ENCODE measurements at regions not wholly inside any gene's neighbourhood (a gene's known extent, or its start where the extent isn't known, plus 50 kb on each side); places are given as distances from the start of the nearest gene placed in this dataset.

DNA sequence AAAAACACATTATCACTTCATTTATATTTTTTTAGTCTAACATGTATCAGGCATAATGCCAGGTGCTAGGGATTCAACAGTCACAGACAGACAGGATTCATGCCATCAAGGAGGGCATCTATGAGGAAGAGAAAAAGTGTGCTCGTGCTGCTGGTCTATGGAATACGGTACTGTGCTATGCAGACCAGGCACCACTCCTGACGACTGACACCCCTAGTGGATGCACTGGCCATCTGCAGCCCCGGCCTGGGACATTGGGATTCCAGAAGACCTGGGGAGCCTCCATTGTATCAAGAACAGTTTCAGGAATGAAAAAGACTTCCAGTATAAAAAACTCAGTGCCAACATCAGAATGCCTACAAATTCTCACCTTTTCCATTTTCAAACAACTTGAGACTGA is 94.0 kb downstream of the KLF12 start:
- H3K9me3 ChIP-seq (ENCODE audit: control insufficient read depth, low read depth, low read length), result no peaks in the 10 kb centered on the region
- H3K27ac ChIP-seq (ENCODE audit: low read length), result no peak overlapping the region
- H3K4me1 ChIP-seq (ENCODE audit: control insufficient read depth, low read depth, low read length), result peaks cover 25% of the 10 kb centered on the region
- H3K36me3 ChIP-seq (ENCODE audit: control insufficient read depth, low read depth, low read length), result no peaks in the 10 kb centered on the region
- no peak overlapping the region for H3K9ac ChIP-seq (ENCODE audit: low read length)
- H3K4me3 ChIP-seq (ENCODE audit: low read length), result no peak overlapping the region
- H3K27me3 ChIP-seq (ENCODE audit: control insufficient read depth, insufficient read depth, low read length), result no peaks in the 10 kb centered on the region

DNA sequence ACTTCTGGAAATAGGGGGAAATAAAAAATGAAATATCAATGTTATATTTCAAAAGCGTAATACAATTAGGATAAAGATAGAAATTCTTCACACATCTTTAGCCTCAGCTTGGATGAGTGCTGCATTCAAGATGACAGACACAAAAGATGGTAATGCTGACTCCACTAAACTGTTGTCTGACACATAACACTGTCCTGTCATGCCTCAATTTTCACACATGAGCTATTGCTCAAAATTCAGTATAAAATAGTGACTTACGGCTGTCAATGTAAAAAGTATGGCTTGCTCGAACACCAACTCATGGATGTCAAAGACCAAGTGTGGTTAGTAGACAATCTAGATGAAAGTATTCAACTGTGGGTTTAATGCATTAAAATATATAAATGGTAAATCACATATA is 94.5 kb downstream of the KLF12 start:
- Histone ChIP-seq H3K4me1 (ENCODE audit: control insufficient read depth, low read depth, low read length) (peaks cover 27% of the 10 kb centered on the region), H3K27me3 (ENCODE audit: control insufficient read depth, insufficient read depth, low read length) (no peaks in the 10 kb centered on the region), H3K27ac (ENCODE audit: low read length) (no peak overlapping the region), H3K4me3 (ENCODE audit: low read length) (no peak overlapping the region), H3K9me3 (ENCODE audit: control insufficient read depth, low read depth, low read length) (no peaks in the 10 kb centered on the region), H3K36me3 (ENCODE audit: control insufficient read depth, low read depth, low read length) (no peaks in the 10 kb centered on the region), H3K9ac (ENCODE audit: low read length) (no peak overlapping the region)

DNA sequence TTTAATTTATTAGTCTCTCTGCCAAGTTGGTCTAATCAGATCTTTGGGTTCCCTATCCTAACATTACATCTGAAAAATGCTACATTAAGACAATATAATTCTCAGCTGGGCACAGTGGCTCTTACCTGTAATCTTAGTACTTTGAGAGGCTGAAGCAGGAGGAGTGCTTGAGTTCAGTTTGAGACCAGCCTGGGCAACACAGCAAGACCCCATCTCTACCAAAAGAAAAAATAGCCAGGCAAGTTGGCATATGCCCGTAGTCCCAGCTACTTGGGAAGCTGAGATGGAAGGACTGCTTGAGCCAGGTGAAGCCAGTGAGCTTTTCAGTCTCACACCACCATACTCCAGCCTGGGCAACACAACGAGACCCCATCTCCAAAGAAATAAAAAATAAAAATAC is 95.0 kb downstream of the KLF12 start:
- peaks cover 27% of the 10 kb centered on the region for H3K4me1 ChIP-seq (ENCODE audit: control insufficient read depth, low read depth, low read length)

GRCh38 chr13:74037762-74038161 is 96.4 kb downstream of the KLF12 start:
- H3K27me3 ChIP-seq (ENCODE audit: control insufficient read depth, insufficient read depth, low read length), result no peaks in the 10 kb centered on the region
- H3K27ac ChIP-seq (ENCODE audit: low read length), result no peak overlapping the region
- H3K4me3 ChIP-seq (ENCODE audit: low read length), result no peak overlapping the region
- no peaks in the 10 kb centered on the region for H3K9me3 ChIP-seq (ENCODE audit: control insufficient read depth, low read depth, low read length)
- H3K36me3 ChIP-seq (ENCODE audit: control insufficient read depth, low read depth, low read length), result no peaks in the 10 kb centered on the region
- H3K9ac ChIP-seq (ENCODE audit: low read length), result no peak overlapping the region
- H3K4me1 ChIP-seq (ENCODE audit: control insufficient read depth, low read depth, low read length), result peaks cover 27% of the 10 kb centered on the region

More for the DNA sequence above, 95.0 kb downstream of the KLF12 start:
- Histone ChIP-seq H3K4me3 (ENCODE audit: low read length) (no peak overlapping the region), H3K27ac (ENCODE audit: low read length) (no peak overlapping the region), H3K9me3 (ENCODE audit: control insufficient read depth, low read depth, low read length) (no peaks in the 10 kb centered on the region), H3K36me3 (ENCODE audit: control insufficient read depth, low read depth, low read length) (no peaks in the 10 kb centered on the region), H3K9ac (ENCODE audit: low read length) (no peak overlapping the region), H3K27me3 (ENCODE audit: control insufficient read depth, insufficient read depth, low read length) (no peaks in the 10 kb centered on the region)

GRCh38 chr13:74036373-74036772 is 97.8 kb downstream of the KLF12 start:
- Histone ChIP-seq H3K9me3 (ENCODE audit: control insufficient read depth, low read depth, low read length) (no peaks in the 10 kb centered on the region), H3K4me3 (ENCODE audit: low read length) (peak overlapping the region; percentile 26), H3K9ac (ENCODE audit: low read length) (peak overlapping the region; percentile 7), H3K4me1 (ENCODE audit: control insufficient read depth, low read depth, low read length) (peaks cover 27% of the 10 kb centered on the region), H3K27ac (ENCODE audit: low read length) (peak overlapping the region; percentile 21), H3K27me3 (ENCODE audit: control insufficient read depth, insufficient read depth, low read length) (no peaks in the 10 kb centered on the region), H3K36me3 (ENCODE audit: control insufficient read depth, low read depth, low read length) (no peaks in the 10 kb centered on the region)

DNA sequence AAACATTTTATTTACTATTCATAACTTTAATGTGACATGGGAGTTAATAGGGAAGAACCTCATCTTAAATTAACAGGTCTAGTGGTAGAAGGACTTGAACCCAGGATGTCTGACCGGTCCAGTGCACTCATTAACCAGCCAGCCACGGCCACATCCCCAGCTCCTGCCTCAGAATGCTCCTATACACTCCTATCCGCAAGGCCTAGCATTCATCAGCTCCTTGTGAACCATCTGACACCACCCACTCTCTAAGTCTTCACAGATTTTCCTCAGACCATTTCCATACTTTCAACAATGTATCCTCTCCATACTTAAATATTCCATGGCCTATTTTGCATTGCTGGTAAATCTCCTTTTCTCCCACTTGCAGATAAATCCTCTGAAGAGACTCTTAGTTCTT is 98.3 kb downstream of the KLF12 start:
- Histone ChIP-seq H3K4me3 (ENCODE audit: low read length) (peak overlapping the region; percentile 26), H3K4me1 (ENCODE audit: control insufficient read depth, low read depth, low read length) (peaks cover 27% of the 10 kb centered on the region), H3K9ac (ENCODE audit: low read length) (peak overlapping the region; percentile 7), H3K27ac (ENCODE audit: low read length) (peak overlapping the region; percentile 21), H3K27me3 (ENCODE audit: control insufficient read depth, insufficient read depth, low read length) (no peaks in the 10 kb centered on the region), H3K9me3 (ENCODE audit: control insufficient read depth, low read depth, low read length) (no peaks in the 10 kb centered on the region), H3K36me3 (ENCODE audit: control insufficient read depth, low read depth, low read length) (no peaks in the 10 kb centered on the region)

GRCh38 chr13:74032325-74032724 is 101.9 kb downstream of the KLF12 start:
- Histone ChIP-seq H3K27ac (ENCODE audit: low read length) (no peak overlapping the region), H3K27me3 (ENCODE audit: control insufficient read depth, insufficient read depth, low read length) (no peaks in the 10 kb centered on the region), H3K9me3 (ENCODE audit: control insufficient read depth, low read depth, low read length) (no peaks in the 10 kb centered on the region), H3K4me3 (ENCODE audit: low read length) (no peak overlapping the region), H3K36me3 (ENCODE audit: control insufficient read depth, low read depth, low read length) (no peaks in the 10 kb centered on the region), H3K9ac (ENCODE audit: low read length) (no peak overlapping the region), H3K4me1 (ENCODE audit: control insufficient read depth, low read depth, low read length) (peaks cover 25% of the 10 kb centered on the region)

DNA sequence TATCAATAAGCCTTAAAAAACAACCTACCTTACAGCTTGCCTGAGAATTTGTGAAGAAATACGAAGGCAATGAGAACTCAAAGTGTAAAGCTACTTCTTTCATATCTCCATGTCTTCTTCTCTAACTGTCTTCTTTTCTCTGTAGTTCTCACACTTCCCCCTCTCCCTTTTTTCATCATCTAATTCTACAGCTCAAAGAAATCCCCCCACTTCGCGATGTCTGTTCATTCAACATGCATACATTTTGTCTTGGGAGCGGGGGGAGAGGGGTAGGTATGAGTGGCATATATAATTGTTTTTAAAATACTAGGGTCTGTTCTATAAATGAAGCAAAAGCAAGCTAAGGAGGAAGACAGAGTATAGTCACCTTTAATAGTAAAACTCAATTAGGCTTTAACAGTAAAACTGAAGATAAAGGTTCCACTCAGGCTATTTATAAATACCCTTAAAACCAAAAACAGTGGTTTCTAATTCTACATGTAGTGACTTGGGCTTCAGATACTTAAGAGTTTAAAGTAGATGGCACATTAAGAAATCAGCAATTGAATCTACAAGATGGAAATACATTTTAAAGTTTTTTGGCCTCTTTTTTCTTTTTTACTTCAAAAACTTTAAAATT is 106.9 kb downstream of the KLF12 start:
- peak overlapping the region; percentile 65 for H3K27ac ChIP-seq (ENCODE audit: low read length)
- H3K4me1 ChIP-seq (ENCODE audit: control insufficient read depth, low read depth, low read length), result peaks cover 38% of the 10 kb centered on the region
- no peaks in the 10 kb centered on the region for H3K9me3 ChIP-seq (ENCODE audit: control insufficient read depth, low read depth, low read length)
- H3K4me3 ChIP-seq (ENCODE audit: low read length), result peak overlapping the region; percentile 55
- H3K9ac ChIP-seq (ENCODE audit: low read length), result peak overlapping the region; percentile 64
- no peaks in the 10 kb centered on the region for H3K27me3 ChIP-seq (ENCODE audit: control insufficient read depth, insufficient read depth, low read length)
- H3K36me3 ChIP-seq (ENCODE audit: control insufficient read depth, low read depth, low read length), result no peaks in the 10 kb centered on the region

GRCh38 chr13:74026753-74027152 is 107.5 kb downstream of the KLF12 start:
- peak overlapping the region; percentile 55 for H3K4me3 ChIP-seq (ENCODE audit: low read length)
- peak overlapping the region; percentile 64 for H3K9ac ChIP-seq (ENCODE audit: low read length)
- no peaks in the 10 kb centered on the region for H3K27me3 ChIP-seq (ENCODE audit: control insufficient read depth, insufficient read depth, low read length)
- peaks cover 38% of the 10 kb centered on the region for H3K4me1 ChIP-seq (ENCODE audit: control insufficient read depth, low read depth, low read length)
- no peaks in the 10 kb centered on the region for H3K9me3 ChIP-seq (ENCODE audit: control insufficient read depth, low read depth, low read length)
- H3K27ac ChIP-seq (ENCODE audit: low read length), result peak overlapping the region; percentile 65
- H3K36me3 ChIP-seq (ENCODE audit: control insufficient read depth, low read depth, low read length), result no peaks in the 10 kb centered on the region

- peak overlapping the region; percentile 19 for H3K9ac ChIP-seq (ENCODE audit: low read length)
- no peaks in the 10 kb centered on the region for H3K9me3 ChIP-seq (ENCODE audit: control insufficient read depth, low read depth, low read length)
- H3K4me3 ChIP-seq (ENCODE audit: low read length), result peak overlapping the region; percentile 2
- no peaks in the 10 kb centered on the region for H3K36me3 ChIP-seq (ENCODE audit: control insufficient read depth, low read depth, low read length)
- no peaks in the 10 kb centered on the region for H3K27me3 ChIP-seq (ENCODE audit: control insufficient read depth, insufficient read depth, low read length)
- H3K27ac ChIP-seq (ENCODE audit: low read length), result no peak overlapping the region
- H3K4me1 ChIP-seq (ENCODE audit: control insufficient read depth, low read depth, low read length), result peaks cover 38% of the 10 kb centered on the region
Observed at GRCh38 chr13:74025369-74025768, 108.8 kb downstream of the KLF12 start.

DNA sequence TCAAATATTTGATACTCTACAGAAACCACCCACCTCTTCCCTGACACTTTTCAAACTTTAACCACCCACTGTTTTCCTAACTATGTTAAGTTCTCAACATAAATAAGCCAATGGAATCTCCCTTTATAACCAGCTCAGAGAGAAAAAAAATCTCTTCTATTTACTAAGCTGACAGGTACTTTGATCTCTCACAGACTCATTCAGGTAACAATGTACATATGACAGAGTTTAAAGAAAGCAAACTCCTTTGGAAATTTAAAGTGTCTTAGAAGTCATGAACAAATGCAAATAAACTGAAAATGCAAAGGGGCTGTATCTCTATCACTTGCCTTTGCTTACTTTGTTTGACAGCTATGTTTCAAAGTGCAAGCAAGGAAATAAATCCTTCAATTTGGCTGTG is 109.3 kb downstream of the KLF12 start:
- H3K36me3 ChIP-seq (ENCODE audit: control insufficient read depth, low read depth, low read length), result no peaks in the 10 kb centered on the region
- peak overlapping the region; percentile 1 for H3K4me3 ChIP-seq (ENCODE audit: low read length)
- H3K4me1 ChIP-seq (ENCODE audit: control insufficient read depth, low read depth, low read length), result peaks cover 38% of the 10 kb centered on the region
- H3K27me3 ChIP-seq (ENCODE audit: control insufficient read depth, insufficient read depth, low read length), result no peaks in the 10 kb centered on the region
- H3K27ac ChIP-seq (ENCODE audit: low read length), result no peak overlapping the region
- no peak overlapping the region for H3K9ac ChIP-seq (ENCODE audit: low read length)
- no peaks in the 10 kb centered on the region for H3K9me3 ChIP-seq (ENCODE audit: control insufficient read depth, low read depth, low read length)

- peaks cover 38% of the 10 kb centered on the region for H3K4me1 ChIP-seq (ENCODE audit: control insufficient read depth, low read depth, low read length)
- H3K9me3 ChIP-seq (ENCODE audit: control insufficient read depth, low read depth, low read length), result no peaks in the 10 kb centered on the region
- H3K9ac ChIP-seq (ENCODE audit: low read length), result no peak overlapping the region
- H3K4me3 ChIP-seq (ENCODE audit: low read length), result no peak overlapping the region
- no peaks in the 10 kb centered on the region for H3K36me3 ChIP-seq (ENCODE audit: control insufficient read depth, low read depth, low read length)
- H3K27ac ChIP-seq (ENCODE audit: low read length), result no peak overlapping the region
- no peaks in the 10 kb centered on the region for H3K27me3 ChIP-seq (ENCODE audit: control insufficient read depth, insufficient read depth, low read length)
Observed at GRCh38 chr13:74024314-74024713, 109.9 kb downstream of the KLF12 start.

All from iPS-18a (cell line).